HCT116 (cell line): ENCODE measurements at regions not wholly inside any gene's neighbourhood (a gene's known extent, or its start where the extent isn't known, plus 50 kb on each side); places are given as distances from the start of the nearest gene placed in this dataset.

Experiments used
- ATAC-seq: fragments of 200-7000 bp; cut with Tn5 transposase; 2 replicates; pipeline ENCODE4 v1.9.1; 2020; ENCODE audit warnings: mild to moderate bottlenecking, moderate library complexity
- BruUV-seq: library from RNA; stranded (reverse); fragments of 400-500 nt; replicated peaks from 2 replicates; lab custom pipeline; 2021; lab: Mats Ljungman, UMichigan
- CTCF ChIA-PET: fragments of 300-600 bp; sonication (Branson Sonifier 250); formaldehyde crosslinking; loops from one replicate; lab custom pipeline; 2021; ENCODE audit warnings: antibody characterized with exemption; lab: Charles Lee
- POLR2A ChIA-PET: fragments of 300-600, 350-600 bp; sonication (Branson Sonifier 250); formaldehyde crosslinking; loops from one replicate; lab custom pipeline; 2021; ENCODE audit warnings: antibody characterized with exemption; lab: Charles Lee
- RAD21 ChIA-PET, 2 experiments: fragments of 300-600 bp; sonication (Branson Sonifier 250); formaldehyde crosslinking; loops; one replicate each; lab custom pipeline; 2023; ENCODE audit warnings: low total read pairs in 2 of 2; ENCODE audit not compliant: uncharacterized antibody in 2 of 2, unreplicated experiment in 2 of 2, low non-redundant PET in 1 of 2; lab: Charles Lee
- DNase-seq: peaks from one replicate; pipeline ENCODE4 v3.0.0-alpha.2; 2010; ENCODE audit warnings: low read depth, low spot score
- H2AFZ ChIP-seq: fragments of 200-600 bp; shearing (Covaris generic), sonication (generic); 2 replicates; pipeline ENCODE4 v1.6.1; 2017; ENCODE audit warnings: low read depth, mixed run types, mixed read lengths, antibody characterized with exemption, low read length; ENCODE audit not compliant: poor library complexity, severe bottlenecking
- H3K27ac ChIP-seq: 2 replicates; pipeline ENCODE4 v1.5.1; 2012; ENCODE audit warnings: low read depth, low read length
- H3K27me3 ChIP-seq: fragments of 200-600 bp; sonication (generic); 2 replicates; pipeline ENCODE4 v1.6.1; 2016; ENCODE audit warnings: mixed run types, low read length, mixed read lengths; ENCODE audit not compliant: insufficient read depth
- H3K36me3 ChIP-seq, 2 experiments: fragments of 200-500 bp in 1 of 2; fragments of 200-600 bp in 1 of 2; sonication (Bioruptor generic) in 1 of 2; sonication (generic) in 1 of 2; 2 replicates each; pipeline versions ENCODE4 v1.5.1 to v1.6.1; 2014 to 2016; ENCODE audit warnings: low read length in 2 of 2, inconsistent platforms in 1 of 2, mixed read lengths in 1 of 2, mixed run types in 1 of 2; ENCODE audit not compliant: insufficient read depth in 2 of 2, control insufficient read depth in 1 of 2
- H3K4me1 ChIP-seq, 2 experiments: fragments of 200-600 bp in 1 of 2; sonication (generic) in 1 of 2; 2 replicates each; pipeline versions ENCODE4 v1.5.1 to v1.6.1; 2012 to 2017; ENCODE audit warnings: low read length in 2 of 2, inconsistent platforms in 1 of 2, mild to moderate bottlenecking in 1 of 2, mixed read lengths in 1 of 2, mixed run types in 1 of 2, moderate library complexity in 1 of 2; ENCODE audit not compliant: insufficient read depth in 2 of 2, control insufficient read depth in 1 of 2
- H3K4me2 ChIP-seq: fragments of 200-600 bp; sonication (generic); 2 replicates; pipeline ENCODE4 v1.6.1; 2017; ENCODE audit warnings: mixed run types, low read length, mixed read lengths
- H3K4me3 ChIP-seq, 2 experiments: fragments of 200-600 bp in 1 of 2; sonication (generic) in 1 of 2; replicated peaks in 1 of 2; 2 replicates each; pipeline ENCODE4 v1.5.1; 2011 to 2016; ENCODE audit warnings: low read length in 2 of 2, control low read depth in 1 of 2, low read depth in 1 of 2, mild to moderate bottlenecking in 1 of 2, mixed read lengths in 1 of 2, mixed run types in 1 of 2
- H3K79me2 ChIP-seq: fragments of 200-600 bp; sonication (generic); 2 replicates; pipeline ENCODE4 v1.6.1; 2017; ENCODE audit warnings: mild to moderate bottlenecking, mixed run types, low read length, moderate library complexity, mixed read lengths; ENCODE audit not compliant: insufficient read depth
- H3K9ac ChIP-seq: fragments of 200-600 bp; sonication (generic); 2 replicates; pipeline ENCODE4 v1.6.1; 2016; ENCODE audit warnings: low read length, mixed read lengths
- H3K9me2 ChIP-seq: fragments of 200-600 bp; sonication (generic), shearing (Covaris generic); 2 replicates; pipeline ENCODE4 v1.6.1; 2017; ENCODE audit warnings: mixed run types, mild to moderate bottlenecking, moderate library complexity; ENCODE audit not compliant: insufficient read depth
- H3K9me3 ChIP-seq, 2 experiments: fragments of 200-500 bp in 1 of 2; fragments of 200-600 bp in 1 of 2; sonication (Bioruptor generic) in 1 of 2; sonication (generic) in 1 of 2; 2 replicates each; pipeline ENCODE4 v1.6.1; 2014 to 2017; ENCODE audit warnings: low read length in 2 of 2, mixed read lengths in 2 of 2, inconsistent platforms in 1 of 2, low read depth in 1 of 2, mild to moderate bottlenecking in 1 of 2, mixed run types in 1 of 2, moderate library complexity in 1 of 2; ENCODE audit not compliant: control insufficient read depth in 1 of 2, insufficient read depth in 1 of 2
- H4K20me1 ChIP-seq: fragments of 200-600 bp; sonication (generic), shearing (Covaris generic); 2 replicates; pipeline ENCODE4 v1.6.1; 2017; ENCODE audit warnings: mixed run types, mild to moderate bottlenecking, moderate library complexity; ENCODE audit not compliant: insufficient read depth
- CBX3 ChIP-seq: IDR thresholded peaks from 2 replicates; pipeline ENCODE4 v1.6.1; 2012; ENCODE audit warnings: low read depth
- CEBPB ChIP-seq: IDR thresholded peaks from 2 replicates; pipeline ENCODE4 v1.6.1; 2012; ENCODE audit warnings: low read depth
- EZH2phosphoT487 ChIP-seq: fragments of 200-600 bp; IDR thresholded peaks from 2 replicates; pipeline ENCODE4 v1.6.1; 2018; ENCODE audit warnings: antibody characterized with exemption, borderline replicate concordance
- FOSL1 ChIP-seq: IDR thresholded peaks from 2 replicates; pipeline ENCODE4 v1.6.1; 2012; ENCODE audit warnings: low read depth
- RAD21 ChIP-seq: IDR thresholded peaks from 2 replicates; pipeline ENCODE4 v1.6.1; 2012; ENCODE audit warnings: low read depth, mild to moderate bottlenecking
- SIN3A ChIP-seq: IDR thresholded peaks from 2 replicates; pipeline ENCODE4 v1.6.1; 2012; ENCODE audit warnings: low read depth
- SP1 ChIP-seq: IDR thresholded peaks from 2 replicates; pipeline ENCODE4 v1.6.1; 2012; ENCODE audit warnings: low read depth
- TCF7L2 ChIP-seq: IDR thresholded peaks from 2 replicates; pipeline ENCODE4 v1.7.0; 2011; ENCODE audit warnings: borderline replicate concordance, inconsistent platforms; ENCODE audit not compliant: insufficient read depth, insufficient read length; ENCODE audit errors: extremely low read depth
- YY1 ChIP-seq: IDR thresholded peaks from 2 replicates; pipeline ENCODE4 v1.6.1; 2011; ENCODE audit warnings: low read length, low read depth, moderate library complexity, mild to moderate bottlenecking; ENCODE audit not compliant: insufficient replicate concordance; ENCODE audit errors: extremely low read depth
- ZFX ChIP-seq: fragments of 450-650 bp; IDR thresholded peaks from 2 replicates; pipeline ENCODE4 v1.6.1; 2017
- ZNF274 ChIP-seq: fragments of 200-500 bp; sonication (Bioruptor generic); IDR thresholded peaks from 2 replicates; pipeline ENCODE4 v1.6.1; 2014; ENCODE audit warnings: mild to moderate bottlenecking, low read depth, low read length, inconsistent platforms
- intact Hi-C: fragments of 100-400 bp; cut with micrococcal nuclease; formaldehyde crosslinking; loops from 2 replicates; pipeline ENCODE4 v1.10.0; 2022
- TF ChIP-seq, protein P1 (sequence below), 3 experiments: fragments of 200-600 bp in 1 of 3; sonication (generic) in 1 of 3; IDR thresholded peaks in 2 of 3; conservative IDR thresholded peaks in 1 of 3; 2 replicates each; pipeline ENCODE4 v1.5.1; 2012 to 2017; ENCODE audit warnings: low read depth in 2 of 3, low read length in 2 of 3, antibody characterized with exemption in 1 of 3, borderline replicate concordance in 1 of 3, control low read depth in 1 of 3, mild to moderate bottlenecking in 1 of 3, mixed read lengths in 1 of 3, mixed run types in 1 of 3, moderate library complexity in 1 of 3; ENCODE audit not compliant: insufficient read depth in 1 of 3
- TF ChIP-seq, protein P2 (sequence below): IDR thresholded peaks from 2 replicates; pipeline ENCODE4 v1.6.1; 2012

DNA sequence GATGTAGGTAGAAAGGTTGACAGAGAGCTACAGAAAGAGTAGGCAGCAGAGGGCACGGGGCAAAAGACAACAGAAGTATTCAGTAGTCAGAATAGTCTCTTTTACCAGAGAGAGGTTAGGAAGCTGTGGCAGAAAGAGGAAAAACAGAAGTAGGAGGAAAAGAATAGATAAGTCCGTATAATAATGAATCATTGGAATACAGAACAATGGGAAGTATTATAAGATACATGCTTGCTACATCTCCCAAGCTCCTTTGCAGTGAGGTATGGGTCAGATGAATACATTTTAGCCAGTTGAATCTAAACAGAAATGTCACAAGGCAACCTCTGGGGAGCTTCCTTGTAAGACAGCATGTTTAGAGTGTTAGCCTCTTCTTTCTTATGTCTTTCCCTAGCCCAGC lies 570.5 kb upstream of the CITED2 start:
- intact Hi-C loops, result no loop called here
- no TSS peak for BruUV-seq
- ChIA-PET RAD21 (no interaction called here), POLR2A (no interaction called here), CTCF (interaction anchor here (0.6 to 1.1 kb wide), 2 partner anchors 570 to 575 kb away, joined by 3 to 5 read pairs; partner anchors contain the start of gene CITED2)
- Histone ChIP-seq H3K36me3 (no peaks in the 10 kb centered on the region), H3K9me2 (no peaks in the 10 kb centered on the region), H3K27ac (no peak overlapping the region), H2AFZ (no peak overlapping the region), H3K27me3 (no peaks in the 10 kb centered on the region), H4K20me1 (no peaks in the 10 kb centered on the region), H3K9ac (no peak overlapping the region), H3K4me1 (no peaks in the 10 kb centered on the region), H3K4me3 (no peak overlapping the region), H3K9me3 (no peaks in the 10 kb centered on the region), H3K79me2 (no peaks in the 10 kb centered on the region), H3K4me2 (no peak overlapping the region)
- DNase-seq, result no peak
- TF ChIP-seq SP1 (no peak), TCF7L2 (no peak), CBX3 (no peak), EZH2phosphoT487 (no peak), SIN3A (no peak), FOSL1 (no peak), RAD21 (no peak), CEBPB (no peak), YY1 (no peak), ZFX (no peak), ZNF274 (no peak)
- TF ChIP-seq, protein P1, sequence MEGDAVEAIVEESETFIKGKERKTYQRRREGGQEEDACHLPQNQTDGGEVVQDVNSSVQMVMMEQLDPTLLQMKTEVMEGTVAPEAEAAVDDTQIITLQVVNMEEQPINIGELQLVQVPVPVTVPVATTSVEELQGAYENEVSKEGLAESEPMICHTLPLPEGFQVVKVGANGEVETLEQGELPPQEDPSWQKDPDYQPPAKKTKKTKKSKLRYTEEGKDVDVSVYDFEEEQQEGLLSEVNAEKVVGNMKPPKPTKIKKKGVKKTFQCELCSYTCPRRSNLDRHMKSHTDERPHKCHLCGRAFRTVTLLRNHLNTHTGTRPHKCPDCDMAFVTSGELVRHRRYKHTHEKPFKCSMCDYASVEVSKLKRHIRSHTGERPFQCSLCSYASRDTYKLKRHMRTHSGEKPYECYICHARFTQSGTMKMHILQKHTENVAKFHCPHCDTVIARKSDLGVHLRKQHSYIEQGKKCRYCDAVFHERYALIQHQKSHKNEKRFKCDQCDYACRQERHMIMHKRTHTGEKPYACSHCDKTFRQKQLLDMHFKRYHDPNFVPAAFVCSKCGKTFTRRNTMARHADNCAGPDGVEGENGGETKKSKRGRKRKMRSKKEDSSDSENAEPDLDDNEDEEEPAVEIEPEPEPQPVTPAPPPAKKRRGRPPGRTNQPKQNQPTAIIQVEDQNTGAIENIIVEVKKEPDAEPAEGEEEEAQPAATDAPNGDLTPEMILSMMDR (IDR thresholded peaks at IDR 0.05 in 2 of 3, conservative IDR thresholded peaks at IDR 0.05 in 1 of 3; ENCODE audit: borderline replicate concordance in 1 of 3, insufficient read depth in 1 of 3, low read depth in 2 of 3, low read length in 2 of 3), result no peak
- TF ChIP-seq, protein P2, sequence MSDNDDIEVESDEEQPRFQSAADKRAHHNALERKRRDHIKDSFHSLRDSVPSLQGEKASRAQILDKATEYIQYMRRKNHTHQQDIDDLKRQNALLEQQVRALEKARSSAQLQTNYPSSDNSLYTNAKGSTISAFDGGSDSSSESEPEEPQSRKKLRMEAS, result no peak
- no peak for ATAC-seq
